Activated CD8-positive, alpha-beta memory T cell treated with anti-CD3 and anti-CD28 coated beads, Interleukin-2, amount 50 U/mL, for 1 hour (primary cell): ENCODE measurements at regions not wholly inside any gene's neighbourhood (a gene's known extent, or its start where the extent isn't known, plus 50 kb on each side); places are given as distances from the start of the nearest gene placed in this dataset.

Source experiments
- DNase-seq: peaks from one replicate; pipeline ENCODE4 v3.0.0-alpha.2; 2020; ENCODE audit errors: extremely low read depth

- no peak for DNase-seq
These were observed 126.1 kb downstream of the SEC14L1 start for GRCh38 chr17:77266891-77267341.

DNA sequence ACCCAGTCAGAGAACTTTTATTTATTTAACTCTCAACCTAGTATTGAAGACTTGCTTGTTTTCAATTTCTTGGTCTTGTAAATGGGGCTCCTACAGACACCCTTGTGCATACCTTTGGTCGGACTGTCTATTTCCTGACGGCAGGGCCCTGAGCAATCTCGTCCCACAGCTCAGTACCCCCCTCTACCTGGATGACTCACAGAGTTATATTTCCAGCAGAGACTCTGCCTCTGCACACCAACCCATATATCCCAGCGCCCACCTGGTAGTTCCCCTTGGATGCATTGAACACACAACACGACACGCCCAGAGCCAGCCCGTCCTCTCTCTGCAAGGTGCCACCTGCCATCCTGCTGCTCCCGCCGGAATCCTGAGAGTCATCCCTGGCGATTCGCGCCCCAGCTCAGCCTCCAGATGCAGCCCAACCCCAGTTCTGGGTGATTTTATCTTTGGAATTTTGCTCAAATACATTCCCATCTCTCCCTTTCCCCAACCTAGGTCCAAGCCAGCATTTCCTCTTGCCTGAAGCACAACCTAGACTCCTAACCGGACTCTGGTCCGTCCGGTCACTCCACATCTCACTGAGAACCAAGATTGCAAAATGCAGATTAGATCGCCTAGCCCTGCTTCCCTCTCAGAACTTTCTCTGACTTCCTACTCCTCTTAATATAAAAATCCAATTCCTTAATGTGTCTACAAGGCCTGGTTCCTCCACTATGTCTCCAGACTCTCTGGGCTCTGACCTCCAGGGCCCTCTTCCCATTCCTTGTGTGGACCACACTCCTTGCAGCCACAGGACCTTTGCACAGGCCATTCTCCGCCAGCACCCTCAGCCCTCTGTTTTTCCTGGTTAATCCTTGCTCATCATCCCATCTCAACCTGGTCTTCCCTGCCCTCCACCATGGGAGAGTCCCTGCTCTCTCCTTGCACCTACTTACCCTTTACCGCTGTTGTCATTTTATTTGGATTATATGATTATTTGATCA lies 129.2 kb downstream of the SEC14L1 start:
- no peak for DNase-seq

DNA sequence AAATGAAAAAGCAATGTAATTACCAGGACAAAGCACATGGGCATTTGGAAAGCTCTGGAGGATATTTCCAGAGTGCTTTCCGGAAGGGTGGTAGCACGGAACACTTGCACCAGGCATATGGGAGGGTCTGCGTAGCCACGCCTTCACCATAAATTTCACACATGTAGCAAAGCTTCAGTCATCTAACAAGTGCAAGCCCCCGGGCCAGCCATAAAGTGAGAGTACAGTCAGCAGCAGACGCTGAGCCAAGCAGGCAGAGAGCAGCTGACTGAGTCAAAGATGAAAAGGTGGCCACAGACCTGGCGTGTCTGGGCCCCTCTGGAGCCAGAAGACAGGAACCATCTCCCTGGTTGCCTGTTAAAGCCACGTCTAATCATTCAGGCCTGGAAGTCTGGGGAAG lies 130.6 kb downstream of the SEC14L1 start:
- DNase-seq: no peak

GRCh38 chr17:77273397-77274085 lies 132.8 kb downstream of the SEC14L1 start:
- DNase-seq: no peak

DNA sequence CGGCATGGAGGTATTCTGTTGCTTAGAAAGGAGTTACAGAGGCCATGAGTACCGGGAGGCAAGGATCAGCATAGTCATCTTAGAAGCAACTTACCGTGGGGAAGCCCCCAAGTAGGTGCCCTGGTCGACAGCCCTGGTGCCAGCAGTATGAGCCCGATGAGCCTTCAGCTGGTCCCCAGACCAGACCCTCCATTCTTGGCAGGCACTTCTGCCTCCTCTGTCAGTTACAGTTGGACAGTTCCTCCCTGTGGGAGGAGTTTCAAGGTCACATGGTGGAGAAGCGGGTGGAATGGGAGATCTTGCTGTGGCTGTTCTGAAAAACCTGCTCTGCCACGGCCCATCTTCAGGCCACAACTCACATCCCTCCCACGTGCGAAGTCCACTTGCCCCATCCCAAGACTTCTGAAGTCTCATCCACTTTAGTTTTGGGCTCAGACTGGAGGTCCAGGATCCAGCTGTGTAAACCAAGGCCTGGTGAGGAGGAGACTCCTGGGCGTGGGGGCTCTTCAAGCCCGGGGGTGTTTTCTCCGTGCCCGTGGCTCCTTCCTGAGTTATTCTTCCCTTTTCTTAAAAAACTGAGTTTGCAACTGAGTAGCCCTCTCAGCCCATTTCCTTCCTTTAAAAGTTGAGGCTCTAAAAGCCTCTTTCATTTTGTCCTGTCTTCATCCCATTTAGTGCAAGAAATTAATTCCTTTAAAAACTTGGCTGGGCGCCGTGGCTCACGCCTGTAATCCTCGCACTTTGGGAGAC lies 133.5 kb downstream of the SEC14L1 start:
- DNase-seq: no peak

DNA sequence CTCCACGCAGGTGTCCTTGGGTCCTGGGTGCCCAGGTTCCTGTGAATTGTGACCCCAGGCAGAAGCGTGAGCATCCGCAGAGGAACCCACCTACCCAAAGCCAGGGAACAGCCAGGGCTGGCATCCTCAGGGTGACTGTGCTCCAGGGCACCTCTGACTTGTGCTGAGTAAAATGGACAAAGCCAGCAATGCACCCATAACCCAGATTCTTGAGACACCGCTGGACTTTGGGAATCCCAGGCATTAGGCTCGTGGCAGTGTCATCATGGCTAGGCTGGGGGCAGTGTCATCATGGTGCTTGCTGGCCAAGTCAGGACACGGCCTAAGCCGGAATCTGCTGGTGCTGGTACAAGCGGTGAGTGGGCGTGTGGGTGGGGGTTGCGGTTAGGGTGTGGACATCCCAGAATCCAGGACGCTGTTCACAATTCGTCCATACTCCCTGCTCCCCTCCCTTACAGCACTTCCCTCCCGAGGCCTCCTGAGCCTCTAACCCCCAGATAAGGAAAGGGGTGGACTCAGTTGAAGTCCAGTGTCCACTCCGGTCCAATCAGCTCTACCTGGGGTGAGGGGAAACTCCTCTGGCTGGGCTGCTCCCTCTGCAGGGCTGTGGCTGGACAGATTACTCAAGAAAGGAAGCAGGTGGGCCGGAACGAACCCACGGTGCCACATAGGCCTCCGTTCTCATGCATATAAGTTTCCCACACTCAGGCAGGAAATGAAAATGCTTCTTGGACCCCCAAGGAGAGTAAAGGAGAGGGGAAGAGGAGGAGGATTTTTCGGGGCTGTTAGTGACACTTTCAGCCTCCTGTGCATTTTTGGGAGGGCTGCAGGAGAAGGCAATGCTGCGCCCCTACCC lies 138.9 kb downstream of the SEC14L1 start:
- no peak for DNase-seq

GRCh38 chr17:77280304-77281121 lies 139.7 kb downstream of the SEC14L1 start:
- no peak for DNase-seq

- peak; percentile 8 for DNase-seq
These were observed 140.5 kb downstream of the SEC14L1 start for GRCh38 chr17:77281122-77281903.

- no peak for DNase-seq
These were observed 141.2 kb downstream of the SEC14L1 start for GRCh38 chr17:77281904-77282367.

DNA sequence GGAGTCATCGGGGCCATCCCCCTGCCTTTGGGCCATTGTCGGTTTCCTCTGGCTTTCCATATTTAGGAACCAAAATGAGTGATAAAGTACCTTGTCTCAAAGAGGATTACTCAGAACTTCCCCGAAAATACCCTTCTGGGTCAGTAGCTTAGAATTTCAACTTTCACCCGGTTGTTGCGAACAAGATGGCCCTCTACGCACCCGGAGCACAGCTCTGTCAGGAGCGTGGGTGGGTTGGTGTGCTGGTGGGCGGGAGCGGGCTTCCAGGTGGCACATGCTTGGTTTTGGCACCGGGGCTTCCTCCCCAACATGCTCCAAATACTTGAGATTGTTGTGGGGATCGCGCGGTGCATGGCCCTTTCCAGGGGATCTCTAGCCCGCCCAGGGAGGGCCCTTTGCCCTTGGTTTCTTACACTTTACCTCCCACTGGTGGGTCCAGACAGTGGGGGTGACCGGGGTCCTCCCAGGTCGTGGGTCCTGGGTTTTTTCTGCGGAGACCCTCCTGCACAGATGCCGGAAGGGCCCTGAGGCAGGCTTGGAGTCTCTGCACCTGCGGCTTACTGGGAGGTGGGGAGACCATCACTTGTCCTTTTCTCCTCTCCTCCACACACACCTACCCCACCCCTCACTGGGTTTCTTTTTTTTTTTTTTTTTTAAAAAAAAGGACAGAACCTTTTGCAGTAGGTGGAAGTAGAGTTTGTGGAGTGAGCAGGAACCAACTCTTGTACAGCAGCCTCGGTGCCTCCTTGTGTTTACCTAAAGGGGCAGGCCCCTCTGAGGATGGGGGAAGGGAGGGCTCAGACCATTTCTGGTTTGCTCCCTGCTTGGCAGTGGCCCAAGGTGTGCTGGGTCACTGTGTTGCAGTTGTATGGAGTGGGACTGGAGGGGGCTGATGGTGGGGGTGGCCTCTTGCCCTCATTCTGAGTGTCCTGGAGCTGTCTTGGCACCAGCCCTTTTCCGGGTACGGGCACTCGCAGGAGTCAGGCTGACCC lies 142.1 kb downstream of the SEC14L1 start:
- DNase-seq: no peak

GRCh38 chr17:77284023-77284617 lies 143.4 kb downstream of the SEC14L1 start:
- no peak for DNase-seq

DNA sequence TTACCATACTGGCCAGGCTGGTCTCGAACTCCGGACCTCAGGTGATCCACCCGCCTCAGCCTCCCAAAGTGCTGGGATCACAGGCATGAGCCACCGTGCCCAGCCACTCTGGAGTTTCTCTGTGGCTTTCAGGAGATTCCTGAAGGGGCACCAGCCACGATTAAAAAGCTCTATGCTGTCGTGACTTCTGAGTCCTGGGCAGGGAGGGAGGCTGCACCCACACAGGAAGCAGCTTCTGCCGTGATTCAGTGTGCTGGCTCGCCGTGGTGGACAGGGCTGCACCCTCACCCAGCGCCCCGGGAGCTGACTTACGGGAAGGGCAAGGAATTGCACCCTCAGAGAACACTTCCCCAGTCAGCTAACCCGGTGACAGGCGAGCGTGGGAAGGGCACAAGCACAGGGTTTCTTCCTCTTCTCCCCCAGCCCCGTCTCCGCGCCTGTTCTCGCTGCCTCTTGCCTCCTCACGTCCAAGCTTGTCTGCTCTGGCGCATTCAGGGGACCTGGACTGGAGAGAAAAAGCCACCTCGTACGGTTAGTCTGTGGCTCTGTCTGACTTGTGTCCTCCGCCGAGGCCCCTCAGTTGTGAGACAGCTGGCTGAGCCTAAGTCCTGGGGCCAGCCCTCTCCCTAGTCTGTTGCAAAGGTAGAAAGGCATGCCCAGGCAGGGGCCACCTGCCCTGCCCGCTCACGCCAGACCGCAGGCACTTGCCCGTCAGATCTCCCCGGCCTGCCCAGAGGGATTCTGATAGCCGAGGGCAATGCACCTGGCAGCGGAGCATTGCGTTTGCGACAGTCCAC lies 145.0 kb downstream of the SEC14L1 start:
- no peak for DNase-seq

- DNase-seq: no peak
These were observed 145.5 kb downstream of the SEC14L1 start for GRCh38 chr17:77286391-77286640.

GRCh38 chr17:77286641-77287431 lies 146.1 kb downstream of the SEC14L1 start:
- no peak for DNase-seq

GRCh38 chr17:77287432-77288068 lies 146.8 kb downstream of the SEC14L1 start:
- no peak for DNase-seq

GRCh38 chr17:77288115-77288619 lies 147.4 kb downstream of the SEC14L1 start:
- DNase-seq: no peak
